ENCODE measurements at regions not wholly inside any gene's neighbourhood (a gene's known extent, or its start where the extent isn't known, plus 50 kb on each side); places are given as distances from the start of the nearest gene placed in this dataset.

- TF ChIP-seq GATAD2A (IDR thresholded peaks at IDR 0.05) = no peak
- TF ChIP-seq, protein P1, sequence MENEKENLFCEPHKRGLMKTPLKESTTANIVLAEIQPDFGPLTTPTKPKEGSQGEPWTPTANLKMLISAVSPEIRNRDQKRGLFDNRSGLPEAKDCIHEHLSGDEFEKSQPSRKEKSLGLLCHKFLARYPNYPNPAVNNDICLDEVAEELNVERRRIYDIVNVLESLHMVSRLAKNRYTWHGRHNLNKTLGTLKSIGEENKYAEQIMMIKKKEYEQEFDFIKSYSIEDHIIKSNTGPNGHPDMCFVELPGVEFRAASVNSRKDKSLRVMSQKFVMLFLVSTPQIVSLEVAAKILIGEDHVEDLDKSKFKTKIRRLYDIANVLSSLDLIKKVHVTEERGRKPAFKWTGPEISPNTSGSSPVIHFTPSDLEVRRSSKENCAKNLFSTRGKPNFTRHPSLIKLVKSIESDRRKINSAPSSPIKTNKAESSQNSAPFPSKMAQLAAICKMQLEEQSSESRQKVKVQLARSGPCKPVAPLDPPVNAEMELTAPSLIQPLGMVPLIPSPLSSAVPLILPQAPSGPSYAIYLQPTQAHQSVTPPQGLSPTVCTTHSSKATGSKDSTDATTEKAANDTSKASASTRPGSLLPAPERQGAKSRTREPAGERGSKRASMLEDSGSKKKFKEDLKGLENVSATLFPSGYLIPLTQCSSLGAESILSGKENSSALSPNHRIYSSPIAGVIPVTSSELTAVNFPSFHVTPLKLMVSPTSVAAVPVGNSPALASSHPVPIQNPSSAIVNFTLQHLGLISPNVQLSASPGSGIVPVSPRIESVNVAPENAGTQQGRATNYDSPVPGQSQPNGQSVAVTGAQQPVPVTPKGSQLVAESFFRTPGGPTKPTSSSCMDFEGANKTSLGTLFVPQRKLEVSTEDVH (IDR thresholded peaks at IDR 0.05; ENCODE audit: low read depth, partially characterized antibody) = no peak
- TF ChIP-seq ERF (CRISPR knock-in tag; IDR thresholded peaks at IDR 0.05) = peak; percentile 72; the same call in 1 of the 2 replicates
- TF ChIP-seq ZNF124 (CRISPR knock-in tag; IDR thresholded peaks at IDR 0.05) = no peak
- TF ChIP-seq, protein P2, sequence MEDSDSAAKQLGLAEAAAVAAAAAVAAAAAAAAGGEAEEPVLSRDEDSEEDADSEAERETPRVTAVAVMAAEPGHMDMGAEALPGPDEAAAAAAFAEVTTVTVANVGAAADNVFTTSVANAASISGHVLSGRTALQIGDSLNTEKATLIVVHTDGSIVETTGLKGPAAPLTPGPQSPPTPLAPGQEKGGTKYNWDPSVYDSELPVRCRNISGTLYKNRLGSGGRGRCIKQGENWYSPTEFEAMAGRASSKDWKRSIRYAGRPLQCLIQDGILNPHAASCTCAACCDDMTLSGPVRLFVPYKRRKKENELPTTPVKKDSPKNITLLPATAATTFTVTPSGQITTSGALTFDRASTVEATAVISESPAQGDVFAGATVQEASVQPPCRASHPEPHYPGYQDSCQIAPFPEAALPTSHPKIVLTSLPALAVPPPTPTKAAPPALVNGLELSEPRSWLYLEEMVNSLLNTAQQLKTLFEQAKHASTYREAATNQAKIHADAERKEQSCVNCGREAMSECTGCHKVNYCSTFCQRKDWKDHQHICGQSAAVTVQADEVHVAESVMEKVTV (CRISPR knock-in tag; IDR thresholded peaks at IDR 0.05) = no peak
- no peak for TF ChIP-seq BRD9 (IDR thresholded peaks at IDR 0.05; ENCODE audit: low read depth, partially characterized antibody)
- TF ChIP-seq CEBPZ (IDR thresholded peaks at IDR 0.05; ENCODE audit: borderline replicate concordance, low read depth, low read length) = no peak
- TF ChIP-seq, protein P3, sequence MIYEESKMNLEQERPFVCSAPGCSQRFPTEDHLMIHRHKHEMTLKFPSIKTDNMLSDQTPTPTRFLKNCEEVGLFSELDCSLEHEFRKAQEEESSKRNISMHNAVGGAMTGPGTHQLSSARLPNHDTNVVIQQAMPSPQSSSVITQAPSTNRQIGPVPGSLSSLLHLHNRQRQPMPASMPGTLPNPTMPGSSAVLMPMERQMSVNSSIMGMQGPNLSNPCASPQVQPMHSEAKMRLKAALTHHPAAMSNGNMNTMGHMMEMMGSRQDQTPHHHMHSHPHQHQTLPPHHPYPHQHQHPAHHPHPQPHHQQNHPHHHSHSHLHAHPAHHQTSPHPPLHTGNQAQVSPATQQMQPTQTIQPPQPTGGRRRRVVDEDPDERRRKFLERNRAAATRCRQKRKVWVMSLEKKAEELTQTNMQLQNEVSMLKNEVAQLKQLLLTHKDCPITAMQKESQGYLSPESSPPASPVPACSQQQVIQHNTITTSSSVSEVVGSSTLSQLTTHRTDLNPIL (CRISPR knock-in tag; IDR thresholded peaks at IDR 0.05) = peak; percentile 79; the same call in 1 of the 2 replicates
- TF ChIP-seq, protein P4, sequence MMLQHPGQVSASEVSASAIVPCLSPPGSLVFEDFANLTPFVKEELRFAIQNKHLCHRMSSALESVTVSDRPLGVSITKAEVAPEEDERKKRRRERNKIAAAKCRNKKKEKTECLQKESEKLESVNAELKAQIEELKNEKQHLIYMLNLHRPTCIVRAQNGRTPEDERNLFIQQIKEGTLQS (IDR thresholded peaks at IDR 0.05) = no peak
- TF ChIP-seq, protein P4 (CRISPR knock-in tag; conservative IDR thresholded peaks at IDR 0.05) = no peak
- no peak for TF ChIP-seq ZNF778 (CRISPR knock-in tag; IDR thresholded peaks at IDR 0.05)
- TF ChIP-seq ZNF316 (IDR thresholded peaks at IDR 0.05) = no peak
- no peak for TF ChIP-seq RFX5 (IDR thresholded peaks at IDR 0.05; ENCODE audit: low read depth, low read length)
- TF ChIP-seq, protein P5, sequence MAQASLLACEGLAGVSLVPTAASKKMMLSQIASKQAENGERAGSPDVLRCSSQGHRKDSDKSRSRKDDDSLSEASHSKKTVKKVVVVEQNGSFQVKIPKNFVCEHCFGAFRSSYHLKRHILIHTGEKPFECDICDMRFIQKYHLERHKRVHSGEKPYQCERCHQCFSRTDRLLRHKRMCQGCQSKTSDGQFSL (CRISPR knock-in tag; IDR thresholded peaks at IDR 0.05) = no peak
- TF ChIP-seq, protein P5 (tag; IDR thresholded peaks at IDR 0.05) = peak in 1 of 2 experiments; percentile 97; a peak in 2 of 4 replicates
- TF ChIP-seq CBX3 (IDR thresholded peaks at IDR 0.05; ENCODE audit: borderline replicate concordance in 1 of 2, low read length in 2 of 2) = no peak
These were observed 87.4 kb downstream of the CD24 start (continued) for GRCh38 chr6:106886922-106887797.

Measured in K562 (cell line).